ENCODE measurements at regions not wholly inside any gene's neighbourhood (a gene's known extent, or its start where the extent isn't known, plus 50 kb on each side); places are given as distances from the start of the nearest gene placed in this dataset.

DNA sequence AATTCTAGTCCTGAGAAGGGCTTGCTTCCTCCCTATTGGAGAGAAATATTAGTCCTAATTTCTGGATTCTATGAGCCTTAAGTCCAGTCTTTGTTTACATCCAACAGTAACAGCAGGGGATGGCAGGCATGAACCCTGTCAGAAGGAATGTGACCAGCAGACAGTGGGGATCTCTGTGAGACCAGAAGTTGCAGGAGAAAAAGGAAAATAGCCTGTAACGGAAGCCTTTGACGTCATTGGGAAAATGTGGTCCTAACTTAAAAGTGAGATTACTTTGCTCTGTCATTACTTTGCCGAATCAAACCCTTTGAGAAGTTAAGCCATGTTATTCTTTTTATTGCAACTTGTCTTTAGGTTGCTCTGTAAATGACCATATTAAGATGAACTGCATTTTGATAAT, 218.2 kb upstream of the PRICKLE1 start:
- TF ChIP-seq SOX15 (CRISPR knock-in tag; IDR thresholded peaks at IDR 0.05): no peak
- TF ChIP-seq, protein P1, sequence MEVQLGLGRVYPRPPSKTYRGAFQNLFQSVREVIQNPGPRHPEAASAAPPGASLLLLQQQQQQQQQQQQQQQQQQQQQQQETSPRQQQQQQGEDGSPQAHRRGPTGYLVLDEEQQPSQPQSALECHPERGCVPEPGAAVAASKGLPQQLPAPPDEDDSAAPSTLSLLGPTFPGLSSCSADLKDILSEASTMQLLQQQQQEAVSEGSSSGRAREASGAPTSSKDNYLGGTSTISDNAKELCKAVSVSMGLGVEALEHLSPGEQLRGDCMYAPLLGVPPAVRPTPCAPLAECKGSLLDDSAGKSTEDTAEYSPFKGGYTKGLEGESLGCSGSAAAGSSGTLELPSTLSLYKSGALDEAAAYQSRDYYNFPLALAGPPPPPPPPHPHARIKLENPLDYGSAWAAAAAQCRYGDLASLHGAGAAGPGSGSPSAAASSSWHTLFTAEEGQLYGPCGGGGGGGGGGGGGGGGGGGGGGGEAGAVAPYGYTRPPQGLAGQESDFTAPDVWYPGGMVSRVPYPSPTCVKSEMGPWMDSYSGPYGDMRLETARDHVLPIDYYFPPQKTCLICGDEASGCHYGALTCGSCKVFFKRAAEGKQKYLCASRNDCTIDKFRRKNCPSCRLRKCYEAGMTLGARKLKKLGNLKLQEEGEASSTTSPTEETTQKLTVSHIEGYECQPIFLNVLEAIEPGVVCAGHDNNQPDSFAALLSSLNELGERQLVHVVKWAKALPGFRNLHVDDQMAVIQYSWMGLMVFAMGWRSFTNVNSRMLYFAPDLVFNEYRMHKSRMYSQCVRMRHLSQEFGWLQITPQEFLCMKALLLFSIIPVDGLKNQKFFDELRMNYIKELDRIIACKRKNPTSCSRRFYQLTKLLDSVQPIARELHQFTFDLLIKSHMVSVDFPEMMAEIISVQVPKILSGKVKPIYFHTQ (CRISPR knock-in tag; IDR thresholded peaks at IDR 0.05): no peak
- TF ChIP-seq JAZF1 (CRISPR knock-in tag; IDR thresholded peaks at IDR 0.05): no peak
- no peak for TF ChIP-seq OVOL2 (CRISPR knock-in tag; IDR thresholded peaks at IDR 0.05; ENCODE audit: borderline replicate concordance)
- TF ChIP-seq FOXP4 (CRISPR knock-in tag; IDR thresholded peaks at IDR 0.05): no peak
- TF ChIP-seq ZNF423 (CRISPR knock-in tag; IDR thresholded peaks at IDR 0.05): no peak
- TF ChIP-seq ZNF671 (CRISPR knock-in tag; IDR thresholded peaks at IDR 0.05): no peak
- TF ChIP-seq, protein P2, sequence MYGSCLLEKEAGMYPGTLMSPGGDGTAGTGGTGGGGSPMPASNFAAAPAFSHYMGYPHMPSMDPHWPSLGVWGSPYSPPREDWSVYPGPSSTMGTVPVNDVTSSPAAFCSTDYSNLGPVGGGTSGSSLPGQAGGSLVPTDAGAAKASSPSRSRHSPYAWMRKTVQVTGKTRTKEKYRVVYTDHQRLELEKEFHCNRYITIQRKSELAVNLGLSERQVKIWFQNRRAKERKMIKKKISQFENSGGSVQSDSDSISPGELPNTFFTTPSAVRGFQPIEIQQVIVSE (CRISPR knock-in tag; IDR thresholded peaks at IDR 0.05; ENCODE audit: borderline replicate concordance): no peak
- TF ChIP-seq NR2C2 (CRISPR knock-in tag; IDR thresholded peaks at IDR 0.05): no peak
- TF ChIP-seq, protein P3, sequence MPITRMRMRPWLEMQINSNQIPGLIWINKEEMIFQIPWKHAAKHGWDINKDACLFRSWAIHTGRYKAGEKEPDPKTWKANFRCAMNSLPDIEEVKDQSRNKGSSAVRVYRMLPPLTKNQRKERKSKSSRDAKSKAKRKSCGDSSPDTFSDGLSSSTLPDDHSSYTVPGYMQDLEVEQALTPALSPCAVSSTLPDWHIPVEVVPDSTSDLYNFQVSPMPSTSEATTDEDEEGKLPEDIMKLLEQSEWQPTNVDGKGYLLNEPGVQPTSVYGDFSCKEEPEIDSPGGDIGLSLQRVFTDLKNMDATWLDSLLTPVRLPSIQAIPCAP (CRISPR knock-in tag; IDR thresholded peaks at IDR 0.05): no peak
- no peak for TF ChIP-seq ELF4 (CRISPR knock-in tag; IDR thresholded peaks at IDR 0.05; ENCODE audit: low read depth)
- no peak for TF ChIP-seq ESRRA (CRISPR knock-in tag; IDR thresholded peaks at IDR 0.05; ENCODE audit: borderline replicate concordance)
- TF ChIP-seq GABPB1 (CRISPR knock-in tag; IDR thresholded peaks at IDR 0.05): no peak
- TF ChIP-seq NFE2L1 (CRISPR knock-in tag; IDR thresholded peaks at IDR 0.05): no peak
- Mint-ChIP-seq H3K27ac (no peak overlapping the region), H3K4me1 (peaks cover 32% of the 10 kb centered on the region), H3K36me3 (no peaks in the 10 kb centered on the region), H3K27me3 (ENCODE audit: low read depth) (peaks cover 8% of the 10 kb centered on the region), H3K4me3 (no peak overlapping the region), H3K9me3 (peaks cover 25% of the 10 kb centered on the region)
- ChIA-PET CTCF (no interaction called here), POLR2A (no interaction called here)
- ATAC-seq: no peak
- DNase-seq (ENCODE audit: low spot score): no peak

DNA sequence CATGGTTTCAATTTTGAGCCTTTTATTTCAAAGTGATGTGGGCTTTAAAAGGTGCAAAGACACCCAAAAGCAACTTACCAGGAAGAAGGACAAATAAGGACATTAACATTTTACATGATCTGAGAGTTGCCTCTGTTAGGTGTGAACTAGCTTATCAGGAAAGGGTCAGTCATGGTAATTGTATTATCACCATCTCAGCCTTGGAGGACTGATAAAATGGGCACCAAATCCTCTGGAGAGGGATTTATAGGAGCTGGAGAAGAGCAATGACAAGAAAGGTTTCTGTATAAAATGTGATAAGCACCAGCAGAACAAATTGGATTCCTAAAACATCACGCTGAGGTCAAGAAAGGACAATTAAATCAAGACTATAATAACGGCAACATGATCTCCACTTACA, 217.7 kb upstream of the PRICKLE1 start:
- H3K36me3 Mint-ChIP-seq: no peaks in the 10 kb centered on the region
- H3K9me3 Mint-ChIP-seq: peaks cover 27% of the 10 kb centered on the region
- H3K27ac Mint-ChIP-seq: no peak overlapping the region
- H3K4me3 Mint-ChIP-seq: no peak overlapping the region
- CTCF ChIA-PET: no interaction called here
- ATAC-seq: no peak
- POLR2A ChIA-PET: no interaction called here
- TF ChIP-seq ESRRA (CRISPR knock-in tag; IDR thresholded peaks at IDR 0.05; ENCODE audit: borderline replicate concordance) (no peak), SMAD4 (CRISPR knock-in tag; IDR thresholded peaks at IDR 0.05) (no peak), FOXJ3 (CRISPR knock-in tag; IDR thresholded peaks at IDR 0.05; ENCODE audit: borderline replicate concordance) (no peak), ATF3 (CRISPR knock-in tag; conservative IDR thresholded peaks at IDR 0.05) (no peak), IRF2 (CRISPR knock-in tag; IDR thresholded peaks at IDR 0.05; ENCODE audit: borderline replicate concordance, low read depth) (no peak), ATF1 (CRISPR knock-in tag; IDR thresholded peaks at IDR 0.05) (no peak), ZNF317 (CRISPR knock-in tag; IDR thresholded peaks at IDR 0.05; ENCODE audit: borderline replicate concordance, low read depth) (no peak), FOXP1 (CRISPR knock-in tag; IDR thresholded peaks at IDR 0.05; ENCODE audit: borderline replicate concordance) (no peak), ZNF671 (CRISPR knock-in tag; IDR thresholded peaks at IDR 0.05) (no peak), GABPB1 (CRISPR knock-in tag; IDR thresholded peaks at IDR 0.05) (no peak)
- peaks cover 9% of the 10 kb centered on the region for H3K27me3 Mint-ChIP-seq (ENCODE audit: low read depth)
- peaks cover 37% of the 10 kb centered on the region for H3K4me1 Mint-ChIP-seq
- no peak for DNase-seq (ENCODE audit: low spot score)

All from WTC11 (cell line).